ENCODE measurements at regions not wholly inside any gene's neighbourhood (a gene's known extent, or its start where the extent isn't known, plus 50 kb on each side); places are given as distances from the start of the nearest gene placed in this dataset.

DNA sequence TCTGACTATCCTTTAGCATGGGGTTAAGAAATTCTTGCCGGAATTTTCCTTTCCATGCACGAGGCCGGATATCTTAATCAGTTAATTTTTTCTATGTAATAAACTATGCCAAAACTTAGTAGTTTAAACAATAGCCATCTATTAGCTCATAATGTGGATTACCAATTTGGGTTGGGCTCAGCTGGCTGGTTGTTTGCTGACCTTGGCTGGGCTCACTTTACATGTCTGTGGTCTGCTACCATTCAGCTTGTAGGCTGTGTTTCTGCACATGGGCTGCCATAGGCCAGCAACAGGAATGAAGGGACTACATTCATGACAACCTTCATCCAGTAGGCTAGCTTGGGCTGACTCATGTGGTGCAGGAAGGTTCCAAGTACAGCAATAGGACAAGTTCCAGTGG, 56.0 kb upstream of the NTPCR start:
- TF ChIP-seq CTCF (conservative IDR thresholded peaks at IDR 0.05) (no peak), EZH2 (IDR thresholded peaks at IDR 0.05; ENCODE audit: low read depth) (no peak)
- Histone ChIP-seq H3K4me2 (no peak overlapping the region), H3F3A (ENCODE audit: insufficient read depth, low read depth) (no peaks in the 10 kb centered on the region), H2AFZ (no peak overlapping the region), H3K36me3 (ENCODE audit: low read depth) (no peaks in the 10 kb centered on the region), H4K20me1 (ENCODE audit: insufficient read depth) (no peaks in the 10 kb centered on the region), H3K79me2 (ENCODE audit: low read depth) (no peaks in the 10 kb centered on the region), H3K4me3 (no peak overlapping the region), H3K27ac (no peak overlapping the region), H3K9me3 (ENCODE audit: insufficient read depth, low read depth) (no peaks in the 10 kb centered on the region), H3K9me2 (ENCODE audit: insufficient read depth) (no peaks in the 10 kb centered on the region), H3K27me3 (ENCODE audit: insufficient read depth, low read depth) (peaks cover 4% of the 10 kb centered on the region; the same call in 1 of the 2 replicates), H3K4me1 (replicated peaks; ENCODE audit: insufficient read depth) (no peaks in the 10 kb centered on the region)
- BruUV-seq (replicated peaks): no TSS peak
- DNase-seq: no peak
- intact Hi-C loops (cut with micrococcal nuclease; ENCODE audit: unreplicated experiment): no loop called here
- ChIA-PET POLR2A (ENCODE audit: unreplicated experiment) (no interaction called here), CTCF (no interaction called here)

GRCh38 chr1:232897949-232898465, 52.4 kb upstream of the NTPCR start:
- ChIA-PET CTCF (no interaction called here), POLR2A (ENCODE audit: unreplicated experiment) (no interaction called here)
- Histone ChIP-seq H3K4me3 (no peak overlapping the region), H3K27me3 (ENCODE audit: insufficient read depth, low read depth) (0 out of 2 replicates have a peak, but pooled peaks cover 7% of the 10 kb centered on the region), H3F3A (ENCODE audit: insufficient read depth, low read depth) (no peaks in the 10 kb centered on the region), H3K4me1 (replicated peaks; ENCODE audit: insufficient read depth) (no peaks in the 10 kb centered on the region), H3K4me2 (no peak overlapping the region), H3K36me3 (ENCODE audit: low read depth) (no peaks in the 10 kb centered on the region), H3K9me3 (ENCODE audit: insufficient read depth, low read depth) (no peaks in the 10 kb centered on the region), H2AFZ (no peak overlapping the region), H4K20me1 (ENCODE audit: insufficient read depth) (no peaks in the 10 kb centered on the region), H3K79me2 (ENCODE audit: low read depth) (no peaks in the 10 kb centered on the region), H3K27ac (no peak overlapping the region), H3K9me2 (ENCODE audit: insufficient read depth) (no peaks in the 10 kb centered on the region)
- intact Hi-C loops (cut with micrococcal nuclease; ENCODE audit: unreplicated experiment): no loop called here
- BruUV-seq (replicated peaks): no TSS peak
- DNase-seq: no peak
- TF ChIP-seq EZH2 (IDR thresholded peaks at IDR 0.05; ENCODE audit: low read depth): no peak
- TF ChIP-seq CTCF (conservative IDR thresholded peaks at IDR 0.05): no peak

GRCh38 chr1:232899268-232899667, 51.1 kb upstream of the NTPCR start:
- no peak overlapping the region for H3K27ac ChIP-seq
- H3K9me2 ChIP-seq (ENCODE audit: insufficient read depth): no peaks in the 10 kb centered on the region
- H3K9me3 ChIP-seq (ENCODE audit: insufficient read depth, low read depth): no peaks in the 10 kb centered on the region
- BruUV-seq (replicated peaks): no TSS peak
- H3K4me3 ChIP-seq: no peak overlapping the region
- H3K27me3 ChIP-seq (ENCODE audit: insufficient read depth, low read depth): 0 out of 2 replicates have a peak, but pooled peaks cover 7% of the 10 kb centered on the region
- intact Hi-C loops (cut with micrococcal nuclease; ENCODE audit: unreplicated experiment): no loop called here
- ChIA-PET CTCF (no interaction called here), POLR2A (ENCODE audit: unreplicated experiment) (no interaction called here)
- H3F3A ChIP-seq (ENCODE audit: insufficient read depth, low read depth): no peaks in the 10 kb centered on the region
- TF ChIP-seq EZH2 (IDR thresholded peaks at IDR 0.05; ENCODE audit: low read depth) (no peak), CTCF (conservative IDR thresholded peaks at IDR 0.05) (no peak)
- no peak overlapping the region for H3K4me2 ChIP-seq
- no peaks in the 10 kb centered on the region for H4K20me1 ChIP-seq (ENCODE audit: insufficient read depth)
- H3K79me2 ChIP-seq (ENCODE audit: low read depth): no peaks in the 10 kb centered on the region
- H3K36me3 ChIP-seq (ENCODE audit: low read depth): no peaks in the 10 kb centered on the region
- DNase-seq: no peak
- H2AFZ ChIP-seq: no peak overlapping the region
- H3K4me1 ChIP-seq (replicated peaks; ENCODE audit: insufficient read depth): no peaks in the 10 kb centered on the region
